ENCODE measurements at regions not wholly inside any gene's neighbourhood (a gene's known extent, or its start where the extent isn't known, plus 50 kb on each side); places are given as distances from the start of the nearest gene placed in this dataset.

- DNase-seq (ENCODE audit: low read depth), result no peak
- H3K4me3 ChIP-seq (ENCODE audit: low read depth, low read length), result no peak overlapping the region
- TF ChIP-seq, protein P1, sequence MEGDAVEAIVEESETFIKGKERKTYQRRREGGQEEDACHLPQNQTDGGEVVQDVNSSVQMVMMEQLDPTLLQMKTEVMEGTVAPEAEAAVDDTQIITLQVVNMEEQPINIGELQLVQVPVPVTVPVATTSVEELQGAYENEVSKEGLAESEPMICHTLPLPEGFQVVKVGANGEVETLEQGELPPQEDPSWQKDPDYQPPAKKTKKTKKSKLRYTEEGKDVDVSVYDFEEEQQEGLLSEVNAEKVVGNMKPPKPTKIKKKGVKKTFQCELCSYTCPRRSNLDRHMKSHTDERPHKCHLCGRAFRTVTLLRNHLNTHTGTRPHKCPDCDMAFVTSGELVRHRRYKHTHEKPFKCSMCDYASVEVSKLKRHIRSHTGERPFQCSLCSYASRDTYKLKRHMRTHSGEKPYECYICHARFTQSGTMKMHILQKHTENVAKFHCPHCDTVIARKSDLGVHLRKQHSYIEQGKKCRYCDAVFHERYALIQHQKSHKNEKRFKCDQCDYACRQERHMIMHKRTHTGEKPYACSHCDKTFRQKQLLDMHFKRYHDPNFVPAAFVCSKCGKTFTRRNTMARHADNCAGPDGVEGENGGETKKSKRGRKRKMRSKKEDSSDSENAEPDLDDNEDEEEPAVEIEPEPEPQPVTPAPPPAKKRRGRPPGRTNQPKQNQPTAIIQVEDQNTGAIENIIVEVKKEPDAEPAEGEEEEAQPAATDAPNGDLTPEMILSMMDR (conservative IDR thresholded peaks at IDR 0.05; ENCODE audit: low read depth, low read length), result no peak
Measured at GRCh38 chr5:117594166-117594565, 1019.5 kb upstream of the SEMA6A start.

GRCh38 chr5:117590944-117591343 lies 1016.3 kb upstream of the SEMA6A start:
- H3K4me3 ChIP-seq (ENCODE audit: low read depth, low read length), result no peak overlapping the region
- peak; percentile 10 for DNase-seq (ENCODE audit: low read depth)
- TF ChIP-seq, protein P1 (conservative IDR thresholded peaks at IDR 0.05; ENCODE audit: low read depth, low read length), result peak; percentile 70

DNA sequence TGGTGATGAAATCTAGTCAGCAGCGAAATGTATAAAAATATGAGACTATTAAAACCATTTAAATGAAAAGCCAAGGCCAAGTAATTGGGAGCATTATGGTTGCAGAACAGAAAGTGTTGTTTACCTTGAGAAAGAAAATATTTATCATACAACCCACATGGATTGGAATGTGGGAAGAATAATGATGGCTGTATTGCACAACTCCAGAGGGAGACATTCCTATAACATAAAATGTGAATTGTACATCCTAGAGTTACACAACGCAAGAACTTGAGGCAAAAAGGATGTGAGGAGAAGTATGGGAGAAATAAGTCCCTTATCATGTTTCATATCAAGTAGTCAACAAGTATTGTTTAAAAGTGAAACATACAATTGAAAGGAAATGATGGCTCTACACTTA lies 1014.0 kb upstream of the SEMA6A start:
- no peak for DNase-seq (ENCODE audit: low read depth)
- H3K4me3 ChIP-seq (ENCODE audit: low read depth, low read length), result no peak overlapping the region
- TF ChIP-seq, protein P1 (conservative IDR thresholded peaks at IDR 0.05; ENCODE audit: low read depth, low read length), result no peak

GRCh38 chr5:117587111-117587510 lies 1012.5 kb upstream of the SEMA6A start:
- TF ChIP-seq, protein P1 (conservative IDR thresholded peaks at IDR 0.05; ENCODE audit: low read depth, low read length), result no peak
- DNase-seq (ENCODE audit: low read depth), result no peak

DNA sequence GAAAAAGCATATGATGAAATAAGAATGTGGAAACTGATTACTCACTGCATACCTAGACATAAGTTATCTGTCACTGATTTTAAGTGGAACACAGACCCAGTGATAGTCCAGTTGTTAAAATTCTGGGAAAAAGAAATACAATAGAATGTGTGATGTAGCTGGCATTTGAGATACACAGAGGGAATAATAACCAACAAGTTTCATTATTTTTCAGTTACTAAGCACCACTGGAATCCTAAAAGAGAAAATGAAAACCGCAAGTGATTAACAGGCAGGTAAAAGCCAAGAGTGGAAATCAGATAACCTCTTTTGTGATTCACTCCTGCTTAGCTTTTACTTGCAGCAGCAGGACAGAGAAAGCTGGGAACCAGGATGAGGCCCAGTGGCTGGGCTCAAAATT lies 994.0 kb upstream of the SEMA6A start:
- no peak for DNase-seq (ENCODE audit: low read depth)
- no peak overlapping the region for H3K4me3 ChIP-seq (ENCODE audit: low read depth, low read length)
- TF ChIP-seq, protein P1 (conservative IDR thresholded peaks at IDR 0.05; ENCODE audit: low read depth, low read length), result no peak

More at GRCh38 chr5:117587111-117587510, 1012.5 kb upstream of the SEMA6A start:
- H3K4me3 ChIP-seq (ENCODE audit: low read depth, low read length), result no peak overlapping the region

GRCh38 chr5:117568126-117568525 lies 993.5 kb upstream of the SEMA6A start:
- DNase-seq (ENCODE audit: low read depth), result no peak
- TF ChIP-seq, protein P1 (conservative IDR thresholded peaks at IDR 0.05; ENCODE audit: low read depth, low read length), result no peak
- no peak overlapping the region for H3K4me3 ChIP-seq (ENCODE audit: low read depth, low read length)

DNA sequence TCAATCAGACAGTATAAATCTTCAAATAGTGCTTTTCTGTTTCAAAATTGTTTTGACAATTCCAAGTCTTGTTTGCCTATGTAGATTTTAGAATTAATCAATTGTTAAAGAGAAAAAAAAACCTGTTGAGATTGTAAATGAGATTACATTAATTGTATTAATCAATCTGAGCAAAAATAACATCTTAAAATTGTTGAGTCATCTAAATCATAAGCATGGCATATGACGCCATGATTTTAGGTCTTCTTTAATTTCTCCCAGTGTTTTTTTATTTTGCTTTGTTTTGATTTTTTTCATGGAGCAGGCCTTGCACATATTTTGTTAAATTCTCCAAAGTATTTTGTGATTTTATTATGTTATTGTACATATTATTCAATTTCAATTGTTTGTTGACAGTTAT lies 988.0 kb upstream of the SEMA6A start:
- H3K4me3 ChIP-seq (ENCODE audit: low read depth, low read length), result no peak overlapping the region
- TF ChIP-seq, protein P1 (conservative IDR thresholded peaks at IDR 0.05; ENCODE audit: low read depth, low read length), result no peak
- no peak for DNase-seq (ENCODE audit: low read depth)
